PC-3 (cell line): ENCODE measurements at regions not wholly inside any gene's neighbourhood (a gene's known extent, or its start where the extent isn't known, plus 50 kb on each side); places are given as distances from the start of the nearest gene placed in this dataset.
A peak's percentile ranks its signal among the peaks of the same experiment; 100 is the strongest.

Experiments
- ATAC-seq: fragments of 200-7000 bp; cut with Tn5 transposase; 2 replicates; pipeline ENCODE4 v1.9.1; 2020; ENCODE audit warnings: mild to moderate bottlenecking, moderate library complexity
- BruUV-seq: library from RNA; stranded (reverse); fragments of 400-500 nt; replicated peaks from 2 replicates; lab custom pipeline; 2021; lab: Mats Ljungman, UMichigan
- CTCF ChIA-PET: fragments of 300-600 bp; sonication (Branson Sonifier 250); formaldehyde crosslinking; loops from one replicate; lab custom pipeline; 2022; ENCODE audit warnings: antibody characterized with exemption; lab: Charles Lee
- POLR2A ChIA-PET: fragments of 300-600 bp; sonication (Branson Sonifier 250); formaldehyde crosslinking; loops from one replicate; lab custom pipeline; 2022; ENCODE audit warnings: antibody characterized with exemption; ENCODE audit not compliant: unreplicated experiment; lab: Charles Lee
- DNase-seq: peaks from one replicate; pipeline ENCODE4 v3.0.0-alpha.2; 2015
- H2AFZ ChIP-seq: fragments of 300-600 bp; sonication (generic); 2 replicates; pipeline ENCODE4 v1.6.0; 2016; ENCODE audit warnings: antibody characterized with exemption, low read length
- H3F3A ChIP-seq: fragments of 300-600 bp; sonication (generic); one replicate; pipeline ENCODE4 v1.6.0; 2017; ENCODE audit warnings: antibody characterized with exemption, low read length, control low read depth, mild to moderate bottlenecking; ENCODE audit not compliant: unreplicated experiment
- H3K27ac ChIP-seq: fragments of 300-600 bp; sonication (generic); 2 replicates; pipeline ENCODE4 v1.5.1; 2016; ENCODE audit warnings: mild to moderate bottlenecking, low read length
- H3K27me3 ChIP-seq: fragments of 300-600 bp; sonication (generic); 2 replicates; pipeline ENCODE4 v1.6.1; 2016; ENCODE audit warnings: low read length, mixed read lengths
- H3K36me3 ChIP-seq: fragments of 300-600 bp; sonication (generic); 2 replicates; pipeline ENCODE4 v1.6.1; 2016; ENCODE audit warnings: low read depth, mixed run types, low read length, mixed read lengths
- H3K4me1 ChIP-seq: fragments of 300-600 bp; sonication (generic); 2 replicates; pipeline ENCODE4 v1.5.1; 2016; ENCODE audit warnings: low read length; ENCODE audit not compliant: insufficient read depth
- H3K4me2 ChIP-seq: fragments of 300-600 bp; sonication (generic); 2 replicates; pipeline ENCODE4 v1.6.0; 2016; ENCODE audit warnings: low read length
- H3K4me3 ChIP-seq: fragments of 300-600 bp; sonication (generic); 2 replicates; pipeline ENCODE4 v1.5.1; 2016; ENCODE audit warnings: mild to moderate bottlenecking, low read length, mixed read lengths
- H3K79me2 ChIP-seq: fragments of 300-600 bp; sonication (generic); 2 replicates; pipeline ENCODE4 v1.6.1; 2017; ENCODE audit warnings: low read length, mixed read lengths
- H3K9ac ChIP-seq: fragments of 300-600 bp; sonication (generic); 2 replicates; pipeline ENCODE4 v1.6.0; 2016; ENCODE audit warnings: mild to moderate bottlenecking, low read length
- H3K9me2 ChIP-seq: fragments of 300-600 bp; sonication (generic); replicated peaks from 2 replicates; pipeline ENCODE4 v1.6.1; 2016; ENCODE audit warnings: mixed run types, low read length, mixed read lengths
- H3K9me3 ChIP-seq: fragments of 300-600 bp; sonication (generic); 2 replicates; pipeline ENCODE4 v1.6.1; 2016; ENCODE audit warnings: low read length, mixed read lengths
- H4K20me1 ChIP-seq: fragments of 300-600 bp; sonication (generic); 2 replicates; pipeline ENCODE4 v1.6.1; 2016; ENCODE audit warnings: low read length, mixed read lengths
- CTCF ChIP-seq: fragments of 300-600 bp; sonication (generic); conservative IDR thresholded peaks from 2 replicates; pipeline ENCODE4 v1.5.1; 2017; ENCODE audit warnings: antibody characterized with exemption, low read depth, mild to moderate bottlenecking, low read length
- EZH2 ChIP-seq: fragments of 300-600 bp; sonication (generic); IDR thresholded peaks from one replicate; pipeline ENCODE4 v1.6.1; 2017; ENCODE audit warnings: antibody characterized with exemption, mild to moderate bottlenecking, low read length; ENCODE audit not compliant: unreplicated experiment
- EZH2phosphoT487 ChIP-seq: fragments of 300-600 bp; sonication (generic); IDR thresholded peaks from 2 replicates; pipeline ENCODE4 v1.6.1; 2018; ENCODE audit warnings: mild to moderate bottlenecking, antibody characterized with exemption, low read length, borderline replicate concordance
- intact Hi-C: fragments of 100-400 bp; cut with micrococcal nuclease; formaldehyde crosslinking; loops from 2 replicates; pipeline ENCODE4 v1.9.0; 2023

GRCh38 chr18:70520867-70521266 lies 232.0 kb downstream of the SOCS6 start:
- Histone ChIP-seq H3K9ac (no peak overlapping the region), H3K4me1 (peaks cover 13% of the 10 kb centered on the region; the same call in 1 of the 2 replicates), H3K27ac (no peak overlapping the region), H3K9me3 (no peaks in the 10 kb centered on the region), H3K79me2 (no peaks in the 10 kb centered on the region), H4K20me1 (no peaks in the 10 kb centered on the region), H3K36me3 (no peaks in the 10 kb centered on the region), H2AFZ (no peak overlapping the region), H3F3A (no peaks in the 10 kb centered on the region), H3K4me2 (no peak overlapping the region), H3K27me3 (peaks cover 40% of the 10 kb centered on the region; the same call in 1 of the 2 replicates), H3K9me2 (no peaks in the 10 kb centered on the region), H3K4me3 (no peak overlapping the region)
- intact Hi-C loops, result no loop called here
- TF ChIP-seq EZH2, result no peak
- no peak for TF ChIP-seq EZH2phosphoT487
- TF ChIP-seq CTCF, result no peak
- ATAC-seq (no peak), DNase-seq (no peak)
- BruUV-seq, result no TSS peak
- CTCF ChIA-PET, result no interaction called here
- POLR2A ChIA-PET, result no interaction called here

GRCh38 chr18:70513502-70514171 lies 224.8 kb downstream of the SOCS6 start:
- ChIA-PET CTCF (no interaction called here), POLR2A (no interaction called here)
- intact Hi-C loops, result no loop called here
- Histone ChIP-seq H3K4me3 (no peak overlapping the region), H3K9me3 (no peaks in the 10 kb centered on the region), H3K4me2 (no peak overlapping the region), H2AFZ (no peak overlapping the region), H3K79me2 (no peaks in the 10 kb centered on the region), H3K27me3 (peaks cover 28% of the 10 kb centered on the region), H3K36me3 (no peaks in the 10 kb centered on the region), H3K9me2 (no peaks in the 10 kb centered on the region), H3K4me1 (no peaks in the 10 kb centered on the region), H3F3A (no peaks in the 10 kb centered on the region), H3K27ac (no peak overlapping the region), H4K20me1 (no peaks in the 10 kb centered on the region), H3K9ac (no peak overlapping the region)
- ATAC-seq (peak; percentile 55; the same call in 1 of the 2 replicates), DNase-seq (peak; percentile 37)
- no TSS peak for BruUV-seq
- TF ChIP-seq EZH2phosphoT487 (no peak), CTCF (no peak), EZH2 (no peak)

GRCh38 chr18:70507970-70508369 lies 219.1 kb downstream of the SOCS6 start:
- CTCF ChIA-PET, result no interaction called here

More at GRCh38 chr18:70507970-70508369, 219.1 kb downstream of the SOCS6 start:
- BruUV-seq, result no TSS peak
- Histone ChIP-seq H3K4me2 (no peak overlapping the region), H3K4me1 (no peaks in the 10 kb centered on the region), H3K79me2 (no peaks in the 10 kb centered on the region), H3K9me2 (no peaks in the 10 kb centered on the region), H2AFZ (no peak overlapping the region), H3F3A (no peaks in the 10 kb centered on the region), H3K9me3 (no peaks in the 10 kb centered on the region), H3K4me3 (no peak overlapping the region), H3K9ac (no peak overlapping the region), H3K27ac (no peak overlapping the region), H4K20me1 (no peaks in the 10 kb centered on the region), H3K27me3 (peaks cover 45% of the 10 kb centered on the region), H3K36me3 (no peaks in the 10 kb centered on the region)
- intact Hi-C loops, result no loop called here
- DNase-seq (no peak), ATAC-seq (no peak)
- POLR2A ChIA-PET, result no interaction called here
- TF ChIP-seq EZH2phosphoT487 (no peak), CTCF (no peak), EZH2 (no peak)
